Liver (tissue), 8 donors: ENCODE measurements at regions not wholly inside any gene's neighbourhood (a gene's known extent, or its start where the extent isn't known, plus 50 kb on each side); places are given as distances from the start of the nearest gene placed in this dataset.

ENCODE experiments used
- DNase-seq: peaks from one replicate; pipeline ENCODE4 v3.0.0-alpha.2; 2017; ENCODE audit warnings: low spot score
- H3K27ac ChIP-seq, 2 donors: one replicate each; pipeline ENCODE4 v1.7.0; 2013; ENCODE audit warnings: inconsistent platforms in 2 of 2, low read length in 2 of 2, control low read depth in 1 of 2, low read depth in 1 of 2, mild to moderate bottlenecking in 1 of 2
- H3K27me3 ChIP-seq, 4 donors: one replicate each; pipeline versions ENCODE4 v1.6.1 to v1.7.0; 2013; ENCODE audit warnings: low read length in 3 of 4, inconsistent platforms in 1 of 4, mild to moderate bottlenecking in 1 of 4, moderate library complexity in 1 of 4; ENCODE audit not compliant: control insufficient read depth in 4 of 4, insufficient read depth in 4 of 4
- H3K36me3 ChIP-seq, 4 donors: one replicate each; pipeline versions ENCODE4 v1.6.1 to v1.7.0; 2013; ENCODE audit warnings: low read length in 3 of 4, mild to moderate bottlenecking in 3 of 4, low read depth in 1 of 4, moderate library complexity in 1 of 4; ENCODE audit not compliant: control insufficient read depth in 4 of 4, insufficient read depth in 3 of 4
- H3K4me1 ChIP-seq, 4 donors: one replicate each; pipeline versions ENCODE4 v1.6.1 to v1.7.0; 2013; ENCODE audit warnings: low read length in 3 of 4, mild to moderate bottlenecking in 3 of 4, moderate library complexity in 1 of 4; ENCODE audit not compliant: control insufficient read depth in 4 of 4, insufficient read depth in 4 of 4
- H3K4me3 ChIP-seq, 3 donors: one replicate each; pipeline versions ENCODE4 v1.6.1 to v1.7.0; 2013; ENCODE audit warnings: low read length in 3 of 3, control low read depth in 1 of 3, low read depth in 1 of 3, mild to moderate bottlenecking in 1 of 3
- H3K9ac ChIP-seq, 2 donors: one replicate each; pipeline ENCODE4 v1.7.0; 2013; ENCODE audit warnings: low read length in 2 of 2, mild to moderate bottlenecking in 2 of 2, moderate library complexity in 2 of 2, control low read depth in 1 of 2, low read depth in 1 of 2
- H3K9me3 ChIP-seq, 4 donors: one replicate each; pipeline versions ENCODE4 v1.6.1 to v1.7.0; 2013; ENCODE audit warnings: low read length in 3 of 4; ENCODE audit not compliant: control insufficient read depth in 4 of 4
- ATF3 ChIP-seq: IDR thresholded peaks from 2 replicates; pipeline ENCODE4 v1.6.1; 2016; ENCODE audit warnings: antibody characterized with exemption
- CTCF ChIP-seq: fragments of 150-350 bp; IDR thresholded peaks from 2 replicates; pipeline ENCODE4 v1.5.1; 2017; ENCODE audit warnings: improper control_type of control experiment, low read depth, low read length; ENCODE audit not compliant: missing input control
- FOXA1 ChIP-seq: IDR thresholded peaks from 2 replicates; pipeline ENCODE4 v1.6.1; 2016; ENCODE audit warnings: antibody characterized with exemption
- FOXA2 ChIP-seq: IDR thresholded peaks from 2 replicates; pipeline ENCODE4 v1.6.1; 2016; ENCODE audit warnings: antibody characterized with exemption
- GABPA ChIP-seq, 2 donors: IDR thresholded peaks in 1 of 2; conservative IDR thresholded peaks in 1 of 2; 2 replicates each; pipeline ENCODE4 v1.6.1; 2016; ENCODE audit warnings: antibody characterized with exemption in 2 of 2, mild to moderate bottlenecking in 1 of 2, moderate library complexity in 1 of 2
- HNF4G ChIP-seq: IDR thresholded peaks from 2 replicates; pipeline ENCODE4 v1.6.1; 2016; ENCODE audit warnings: antibody characterized with exemption
- JUND ChIP-seq, 2 donors: IDR thresholded peaks; 2 replicates each; pipeline ENCODE4 v1.6.1; 2016; ENCODE audit warnings: antibody characterized with exemption in 2 of 2
- NR2F2 ChIP-seq: IDR thresholded peaks from 2 replicates; pipeline ENCODE4 v1.6.1; 2016; ENCODE audit warnings: antibody characterized with exemption
- RAD21 ChIP-seq, 2 donors: IDR thresholded peaks; 2 replicates each; pipeline ENCODE4 v1.6.1; 2016; ENCODE audit warnings: antibody characterized with exemption in 2 of 2, mild to moderate bottlenecking in 2 of 2
- RXRA ChIP-seq, 2 donors: IDR thresholded peaks; 2 replicates each; pipeline ENCODE4 v1.6.1; 2017 to 2018; ENCODE audit warnings: antibody characterized with exemption in 2 of 2, mild to moderate bottlenecking in 1 of 2
- SP1 ChIP-seq: IDR thresholded peaks from 2 replicates; pipeline ENCODE4 v1.6.1; 2018; ENCODE audit warnings: antibody characterized with exemption, mild to moderate bottlenecking
- TAF1 ChIP-seq: conservative IDR thresholded peaks from 2 replicates; pipeline ENCODE4 v1.6.1; 2016; ENCODE audit warnings: antibody characterized with exemption, mild to moderate bottlenecking
- YY1 ChIP-seq: IDR thresholded peaks from 2 replicates; pipeline ENCODE4 v1.6.1; 2016; ENCODE audit warnings: antibody characterized with exemption, mild to moderate bottlenecking
- ZBTB33 ChIP-seq: IDR thresholded peaks from 2 replicates; pipeline ENCODE4 v1.6.1; 2016; ENCODE audit warnings: antibody characterized with exemption
- WGBS: extraction: QIAGEN DNeasy Blood & Tissue Kit; methylation state at CpG from one replicate; pipeline ENCODE4 v1.1.7; 2013; 5-methylcytosine and 5-hydroxymethylcytosine counted together
- TF ChIP-seq, protein P1 (sequence below): IDR thresholded peaks from 2 replicates; pipeline ENCODE4 v1.6.1; 2016; ENCODE audit warnings: antibody characterized with exemption
- TF ChIP-seq, protein P2 (sequence below): IDR thresholded peaks from 2 replicates; pipeline ENCODE4 v1.6.1; 2016; ENCODE audit warnings: antibody characterized with exemption, mild to moderate bottlenecking
- donor health status: healthy.
- donor health status: healthy.
- donor health status: healthy.
- donor health status: healthy.
- donor health status: healthy.

GRCh38 chr11:23403210-23404185 lies 543.2 kb upstream of the CCDC179 start:
- no peak for TF ChIP-seq ATF3
- TF ChIP-seq CTCF: no peak
- no peak for TF ChIP-seq RAD21 (IDR thresholded peaks at IDR 0.05)
- TF ChIP-seq, protein P1, sequence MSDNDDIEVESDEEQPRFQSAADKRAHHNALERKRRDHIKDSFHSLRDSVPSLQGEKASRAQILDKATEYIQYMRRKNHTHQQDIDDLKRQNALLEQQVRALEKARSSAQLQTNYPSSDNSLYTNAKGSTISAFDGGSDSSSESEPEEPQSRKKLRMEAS: no peak
- TF ChIP-seq GABPA (IDR thresholded peaks at IDR 0.05 in 1 of 2, conservative IDR thresholded peaks at IDR 0.05 in 1 of 2): no peak
- TF ChIP-seq TAF1: no peak
- no peak for TF ChIP-seq JUND (IDR thresholded peaks at IDR 0.05)
- no peak for TF ChIP-seq RXRA (IDR thresholded peaks at IDR 0.05)
- TF ChIP-seq ZBTB33: no peak
- TF ChIP-seq, protein P2, sequence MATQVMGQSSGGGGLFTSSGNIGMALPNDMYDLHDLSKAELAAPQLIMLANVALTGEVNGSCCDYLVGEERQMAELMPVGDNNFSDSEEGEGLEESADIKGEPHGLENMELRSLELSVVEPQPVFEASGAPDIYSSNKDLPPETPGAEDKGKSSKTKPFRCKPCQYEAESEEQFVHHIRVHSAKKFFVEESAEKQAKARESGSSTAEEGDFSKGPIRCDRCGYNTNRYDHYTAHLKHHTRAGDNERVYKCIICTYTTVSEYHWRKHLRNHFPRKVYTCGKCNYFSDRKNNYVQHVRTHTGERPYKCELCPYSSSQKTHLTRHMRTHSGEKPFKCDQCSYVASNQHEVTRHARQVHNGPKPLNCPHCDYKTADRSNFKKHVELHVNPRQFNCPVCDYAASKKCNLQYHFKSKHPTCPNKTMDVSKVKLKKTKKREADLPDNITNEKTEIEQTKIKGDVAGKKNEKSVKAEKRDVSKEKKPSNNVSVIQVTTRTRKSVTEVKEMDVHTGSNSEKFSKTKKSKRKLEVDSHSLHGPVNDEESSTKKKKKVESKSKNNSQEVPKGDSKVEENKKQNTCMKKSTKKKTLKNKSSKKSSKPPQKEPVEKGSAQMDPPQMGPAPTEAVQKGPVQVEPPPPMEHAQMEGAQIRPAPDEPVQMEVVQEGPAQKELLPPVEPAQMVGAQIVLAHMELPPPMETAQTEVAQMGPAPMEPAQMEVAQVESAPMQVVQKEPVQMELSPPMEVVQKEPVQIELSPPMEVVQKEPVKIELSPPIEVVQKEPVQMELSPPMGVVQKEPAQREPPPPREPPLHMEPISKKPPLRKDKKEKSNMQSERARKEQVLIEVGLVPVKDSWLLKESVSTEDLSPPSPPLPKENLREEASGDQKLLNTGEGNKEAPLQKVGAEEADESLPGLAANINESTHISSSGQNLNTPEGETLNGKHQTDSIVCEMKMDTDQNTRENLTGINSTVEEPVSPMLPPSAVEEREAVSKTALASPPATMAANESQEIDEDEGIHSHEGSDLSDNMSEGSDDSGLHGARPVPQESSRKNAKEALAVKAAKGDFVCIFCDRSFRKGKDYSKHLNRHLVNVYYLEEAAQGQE: no peak
- no peak for TF ChIP-seq HNF4G
- TF ChIP-seq SP1: no peak
- TF ChIP-seq NR2F2: no peak
- TF ChIP-seq FOXA1: no peak
- no peak for TF ChIP-seq YY1
- TF ChIP-seq FOXA2: no peak
- no peak for DNase-seq
- no peaks in the 10 kb centered on the region for H3K36me3 ChIP-seq
- H3K27ac ChIP-seq: no peak overlapping the region
- no peaks in the 10 kb centered on the region for H3K4me1 ChIP-seq
- no peak overlapping the region for H3K4me3 ChIP-seq
- no peak overlapping the region for H3K9ac ChIP-seq
- H3K9me3 ChIP-seq: peaks cover 0 to 7% (median 1%) of the 10 kb centered on the region in 4 donors
- no peaks in the 10 kb centered on the region for H3K27me3 ChIP-seq
- WGBS: 96% methylated on average over 53 of the region's 53 CpGs
